HepG2 (cell line): ENCODE measurements at regions not wholly inside any gene's neighbourhood (a gene's known extent, or its start where the extent isn't known, plus 50 kb on each side); places are given as distances from the start of the nearest gene placed in this dataset.

ENCODE experiments used
- ATAC-seq: fragments of 200-7000 bp; cut with Tn5 transposase; 3 replicates; pipeline ENCODE4 v1.9.1; 2020; ENCODE audit warnings: mild to moderate bottlenecking, moderate library complexity
- BruUV-seq: library from RNA; stranded (reverse); fragments of 400-500 nt; replicated peaks from 2 replicates; lab custom pipeline; 2021; lab: Mats Ljungman, UMichigan
- CTCF ChIA-PET: fragments of 300-600 bp; formaldehyde crosslinking; extraction: SDS; loops from one replicate; lab custom pipeline; 2021; ENCODE audit warnings: low total read pairs, inconsistent platforms, low intra/inter-chr PET ratio; lab: Yijun Ruan, JAX
- POLR2A ChIA-PET: fragments of 350-600 bp; sonication (Branson Sonifier 250); formaldehyde crosslinking; loops from one replicate; lab custom pipeline; 2020; ENCODE audit warnings: antibody characterized with exemption, inconsistent platforms; lab: Yijun Ruan, JAX
- DNase-seq: peaks from one replicate; pipeline ENCODE4 v3.0.0-alpha.2; 2015; ENCODE audit warnings: low spot score
- FAIRE-seq: peaks from 3 replicates; lab custom pipeline; 2011; peaks lifted over from hg19 to GRCh38; lab: Jason Lieb, UNC
- H2AFZ ChIP-seq: one replicate; pipeline ENCODE4 v1.6.1; 2011; ENCODE audit warnings: low read length, inconsistent platforms
- H3K27ac ChIP-seq: fragments of 300-600 bp; 3 replicates; pipeline ENCODE4 v1.8.0; 2011; ENCODE audit warnings: mixed run types, mild to moderate bottlenecking, mixed read lengths, low read length, inconsistent platforms; ENCODE audit not compliant: insufficient read depth; ENCODE audit errors: extremely low read length
- H3K27me3 ChIP-seq, 2 experiments: fragments of 200-600 bp in 1 of 2; 2 replicates in 1 of 2; 3 replicates in 1 of 2; pipeline versions ENCODE4 v1.6.0 to v1.8.0; 2011; ENCODE audit warnings: low read length in 2 of 2, mild to moderate bottlenecking in 2 of 2, moderate library complexity in 2 of 2, inconsistent platforms in 1 of 2; ENCODE audit not compliant: insufficient read depth in 2 of 2, control insufficient read depth in 1 of 2
- H3K36me3 ChIP-seq, 2 experiments: fragments of 200-600 bp in 1 of 2; replicated peaks in 1 of 2; 2 replicates in 1 of 2; 3 replicates in 1 of 2; pipeline versions ENCODE4 v1.5.1 to v1.8.0; 2011; ENCODE audit warnings: low read length in 2 of 2, inconsistent platforms in 1 of 2; ENCODE audit not compliant: insufficient read depth in 2 of 2, control insufficient read depth in 1 of 2
- H3K4me1 ChIP-seq: 2 replicates; pipeline ENCODE4 v1.5.1; 2012; ENCODE audit warnings: low read length, inconsistent platforms; ENCODE audit not compliant: insufficient read depth
- H3K4me2 ChIP-seq: 2 replicates; pipeline ENCODE4 v1.6.0; 2011; ENCODE audit warnings: low read depth, low read length, inconsistent platforms
- H3K4me3 ChIP-seq, 3 experiments: fragments of 200-600 bp in 1 of 3; sonication (generic), shearing (Covaris generic) in 1 of 3; replicated peaks in 1 of 3; 2 replicates each; pipeline ENCODE4 v1.5.1; 2011 to 2016; ENCODE audit warnings: low read length in 3 of 3, inconsistent platforms in 2 of 3, low read depth in 2 of 3, mild to moderate bottlenecking in 2 of 3, control low read depth in 1 of 3, mixed read lengths in 1 of 3; ENCODE audit not compliant: insufficient read depth in 1 of 3
- H3K79me2 ChIP-seq: one replicate; pipeline ENCODE4 v1.6.1; 2011; ENCODE audit warnings: low read length, inconsistent platforms; ENCODE audit not compliant: insufficient read depth
- H3K9ac ChIP-seq: 2 replicates; pipeline ENCODE4 v1.6.0; 2011; ENCODE audit warnings: mild to moderate bottlenecking, low read depth, low read length, inconsistent platforms; ENCODE audit not compliant: insufficient read depth
- H3K9me3 ChIP-seq: 2 replicates; pipeline ENCODE4 v1.5.1; 2012; ENCODE audit warnings: mild to moderate bottlenecking, low read length
- H4K20me1 ChIP-seq: 2 replicates; pipeline ENCODE4 v1.6.0; 2011; ENCODE audit warnings: inconsistent platforms, mild to moderate bottlenecking, low read length, moderate library complexity; ENCODE audit not compliant: insufficient read depth
- BCL6 ChIP-seq: IDR thresholded peaks from 2 replicates; pipeline ENCODE4 v1.6.1; 2016; ENCODE audit warnings: missing genetic modification reagents, missing compliant biosample characterization
- FOXA3 ChIP-seq: IDR thresholded peaks from 2 replicates; pipeline ENCODE4 v1.6.1; 2016; ENCODE audit warnings: missing genetic modification reagents, missing compliant biosample characterization
- HNF1A ChIP-seq, 2 experiments: sonication (generic) in 1 of 2; formaldehyde crosslinking in 1 of 2; IDR thresholded peaks; 2 replicates each; pipeline versions ENCODE4 v1.4.0 to v1.6.1; 2016 to 2020; ENCODE audit warnings: borderline replicate concordance in 1 of 2, low read depth in 1 of 2, mild to moderate bottlenecking in 1 of 2, missing genetic modification reagents in 1 of 2
- HOXD1 ChIP-seq: sonication (generic); formaldehyde crosslinking; IDR thresholded peaks from 2 replicates; pipeline ENCODE4 v1.5.0; 2020; ENCODE audit warnings: missing genetic modification reagents
- KLF12 ChIP-seq: sonication (generic); formaldehyde crosslinking; IDR thresholded peaks from 2 replicates; pipeline ENCODE4 v1.4.0; 2020; ENCODE audit warnings: missing genetic modification reagents, borderline replicate concordance
- MED1 ChIP-seq: sonication (generic); formaldehyde crosslinking; IDR thresholded peaks from 2 replicates; pipeline ENCODE4 v1.4.0; 2020; ENCODE audit warnings: missing genetic modification reagents
- NCOA2 ChIP-seq: sonication (generic); formaldehyde crosslinking; IDR thresholded peaks from 2 replicates; pipeline ENCODE4 v1.8.0; 2022; ENCODE audit warnings: inconsistent platforms
- PPARG ChIP-seq: conservative IDR thresholded peaks from 2 replicates; pipeline ENCODE4 v1.6.1; 2016; ENCODE audit warnings: missing biosample characterization, missing genetic modification reagents
- RERE ChIP-seq: IDR thresholded peaks from 2 replicates; pipeline ENCODE4 v1.6.1; 2016; ENCODE audit warnings: low read depth, missing genetic modification reagents, missing compliant biosample characterization
- TBX2 ChIP-seq: sonication (generic); formaldehyde crosslinking; IDR thresholded peaks from 2 replicates; pipeline ENCODE4 v1.5.0; 2020; ENCODE audit warnings: missing genetic modification reagents, mild to moderate bottlenecking, borderline replicate concordance
- TCF7 ChIP-seq: sonication (generic); IDR thresholded peaks from 2 replicates; pipeline ENCODE4 v1.6.1; 2016; ENCODE audit warnings: antibody characterized with exemption, low read depth
- TEAD3 ChIP-seq: optimal IDR thresholded peaks from 2 replicates; pipeline ENCODE3; 2016; ENCODE audit warnings: borderline replicate concordance
- TEF ChIP-seq: sonication (generic); formaldehyde crosslinking; IDR thresholded peaks from 2 replicates; pipeline ENCODE4 v1.5.0; 2020; ENCODE audit warnings: missing genetic modification reagents
- ZNF629 ChIP-seq: sonication (generic); formaldehyde crosslinking; conservative IDR thresholded peaks from 2 replicates; pipeline ENCODE4 v1.5.0; 2020; ENCODE audit warnings: missing genetic modification reagents
- WGBS: methylation state at CpG from one replicate; pipeline ENCODE4 v1.1.6; 2017; ENCODE audit warnings: low lambda C conversion rate; 5-methylcytosine and 5-hydroxymethylcytosine counted together
- in situ Hi-C: cut with HindIII; loops from 2 replicates; pipeline ENCODE4 v1.10.0; 2017; ENCODE audit warnings: low pct_unique_long_range_greater_than_20kb; ENCODE audit not compliant: extremely low pct_ligation_motif_present
- intact Hi-C: fragments of 100-400 bp; cut with micrococcal nuclease; formaldehyde crosslinking; loops from one replicate; pipeline ENCODE4 v1.10.0; 2022; ENCODE audit not compliant: unreplicated experiment

GRCh38 chr18:42338683-42339082 lies 383.6 kb downstream of the PIK3C3 start:
- H3K36me3 ChIP-seq = no peaks in the 10 kb centered on the region
- WGBS = 2% methylated on average over 2 of the region's 2 CpGs
- no peaks in the 10 kb centered on the region for H3K27me3 ChIP-seq
- FAIRE-seq (no peak), DNase-seq (peak; percentile 88), ATAC-seq (peak; percentile 82)
- H3K4me1 ChIP-seq = peaks cover 67% of the 10 kb centered on the region
- H3K4me2 ChIP-seq = peak overlapping the region; percentile 21
- ChIA-PET POLR2A (interaction anchor here (1.6 kb wide), 1 partner anchor 14 kb away, joined by 4 read pairs; no protein-coding TSS in a partner anchor), CTCF (no interaction called here)
- peak overlapping the region; percentile 77 for H3K27ac ChIP-seq
- H3K4me3 ChIP-seq = no peak overlapping the region
- in situ Hi-C loops = no loop called here
- no TSS peak for BruUV-seq
- H3K9me3 ChIP-seq = peaks cover 36% of the 10 kb centered on the region; the same call in 1 of the 2 replicates
- no peaks in the 10 kb centered on the region for H3K79me2 ChIP-seq
- no peak overlapping the region for H2AFZ ChIP-seq
- intact Hi-C loops = loop anchor here (1.0 kb wide), 1 partner anchor 108 kb away; no protein-coding TSS in a partner anchor
- H3K9ac ChIP-seq = no peak overlapping the region; the same call in 1 of the 2 replicates
- no peaks in the 10 kb centered on the region for H4K20me1 ChIP-seq
- no peak for TF ChIP-seq TEF (CRISPR knock-in tag)
- TF ChIP-seq TEAD3 (CRISPR knock-in tag) = peak; percentile 38
- peak; percentile 42; the same call in 1 of the 2 replicates for TF ChIP-seq MED1 (CRISPR knock-in tag)
- peak; percentile 99 for TF ChIP-seq HOXD1
- peak; percentile 50; the same call in 1 of the 2 replicates for TF ChIP-seq PPARG (CRISPR knock-in tag)
- no peak for TF ChIP-seq KLF12 (CRISPR knock-in tag)
- no peak for TF ChIP-seq ZNF629 (CRISPR knock-in tag)
- peak; percentile 52; the same call in 1 of the 2 replicates for TF ChIP-seq BCL6 (CRISPR knock-in tag)
- TF ChIP-seq TCF7 = peak; percentile 77
- peak; percentile 62; the same call in 1 of the 2 replicates for TF ChIP-seq NCOA2
- TF ChIP-seq FOXA3 (CRISPR knock-in tag) = peak; percentile 24; the same call in 1 of the 2 replicates
- TF ChIP-seq TBX2 (CRISPR knock-in tag) = peak; percentile 44; the same call in 1 of the 2 replicates
- peak; percentile 67 for TF ChIP-seq HNF1A (IDR thresholded peaks at IDR 0.05; ENCODE audit: low read depth)
- TF ChIP-seq HNF1A (CRISPR knock-in tag; IDR thresholded peaks at IDR 0.05; ENCODE audit: borderline replicate concordance) = peak; percentile 88; the same call in 1 of the 2 replicates
- TF ChIP-seq RERE = 0 out of 2 replicates have a peak, but pooled peaks have one; percentile 31
